Tibial nerve (tissue), 4 donors: ENCODE measurements at regions not wholly inside any gene's neighbourhood (a gene's known extent, or its start where the extent isn't known, plus 50 kb on each side); places are given as distances from the start of the nearest gene placed in this dataset.

Source experiments
- DNase-seq, 2 donors: peaks; one replicate each; pipeline ENCODE4 v3.0.0-alpha.2; 2019; ENCODE audit warnings: low spot score in 2 of 2
- H3K27ac ChIP-seq, 4 donors: fragments of 200-600 bp; sonication (generic) in 3 of 4; one replicate each; pipeline ENCODE4 v1.5.1; 2017 to 2019; ENCODE audit warnings: mild to moderate bottlenecking in 1 of 4
- H3K27me3 ChIP-seq, 2 donors: fragments of 200-600 bp; sonication (generic) in 1 of 2; one replicate each; pipeline versions ENCODE4 v1.5.1 to v1.6.0; 2017 to 2019
- H3K36me3 ChIP-seq, 3 donors: fragments of 200-600 bp; sonication (generic); one replicate each; pipeline ENCODE4 v1.5.1; 2018 to 2019
- H3K4me1 ChIP-seq, 4 donors: fragments of 200-600 bp; sonication (generic) in 3 of 4; one replicate each; pipeline ENCODE4 v1.5.1; 2017 to 2019
- H3K4me3 ChIP-seq, 4 donors: fragments of 200-600 bp; sonication (generic) in 3 of 4; one replicate each; pipeline ENCODE4 v1.5.1; 2017 to 2019; ENCODE audit warnings: mild to moderate bottlenecking in 1 of 4, moderate library complexity in 1 of 4
- H3K9me3 ChIP-seq, 4 donors: fragments of 200-600 bp; sonication (generic) in 3 of 4; one replicate each; pipeline ENCODE4 v1.5.1; 2017 to 2019
- CTCF ChIP-seq, 5 experiments: fragments of 200-600 bp in 3 of 5; fragments of 450-650 bp in 2 of 5; sonication (generic) in 3 of 5; IDR thresholded peaks; one replicate each; pipeline ENCODE4 v1.5.1; 2016 to 2019; ENCODE audit warnings: antibody characterized with exemption in 5 of 5, mild to moderate bottlenecking in 3 of 5, moderate library complexity in 2 of 5
- EP300 ChIP-seq, 2 donors: sonication (generic); formaldehyde crosslinking; IDR thresholded peaks; one replicate each; pipeline ENCODE4 v1.6.1; 2017; ENCODE audit warnings: antibody characterized with exemption in 2 of 2, mild to moderate bottlenecking in 1 of 2
- POLR2A ChIP-seq, 2 donors: fragments of 450-650 bp; IDR thresholded peaks; one replicate each; pipeline ENCODE4 v1.6.1; 2017; ENCODE audit warnings: antibody characterized with exemption in 2 of 2, mild to moderate bottlenecking in 2 of 2, moderate library complexity in 2 of 2
- WGBS, 2 donors: methylation state at CpG; one replicate each; pipeline ENCODE4 v1.1.5; 2018; 5-methylcytosine and 5-hydroxymethylcytosine counted together

- no peak for DNase-seq
- no peak for TF ChIP-seq CTCF (IDR thresholded peaks at IDR 0.05)
- TF ChIP-seq POLR2A (IDR thresholded peaks at IDR 0.05): no peak
- TF ChIP-seq EP300 (IDR thresholded peaks at IDR 0.05): no peak
- Histone ChIP-seq H3K27me3 (no peaks in the 10 kb centered on the region), H3K36me3 (no peaks in the 10 kb centered on the region), H3K9me3 (no peaks in the 10 kb centered on the region), H3K27ac (no peak overlapping the region), H3K4me3 (no peak overlapping the region), H3K4me1 (peaks cover 0 to 19% (median 10%) of the 10 kb centered on the region in 4 donors)
- WGBS, 2 donors: 85 to 87% methylated on average over 3 of the region's 3 CpGs
Measured at GRCh38 chr1:228835911-228836310, 100.6 kb downstream of the RHOU start.

- H3K9me3 ChIP-seq: no peaks in the 10 kb centered on the region
- no peaks in the 10 kb centered on the region for H3K36me3 ChIP-seq
- peak overlapping the region in 1 of 4 donors; percentile 68 for H3K27ac ChIP-seq
- WGBS, 2 donors: 64% methylated on average over 3 of the region's 3 CpGs
- no peak for DNase-seq
- no peak for TF ChIP-seq EP300 (IDR thresholded peaks at IDR 0.05)
- TF ChIP-seq POLR2A (IDR thresholded peaks at IDR 0.05): no peak
- no peak for TF ChIP-seq CTCF (IDR thresholded peaks at IDR 0.05)
- H3K27me3 ChIP-seq: no peaks in the 10 kb centered on the region
- no peak overlapping the region for H3K4me3 ChIP-seq
- peaks cover 0 to 19% (median 10%) of the 10 kb centered on the region in 4 donors for H3K4me1 ChIP-seq
Measured at GRCh38 chr1:228836427-228836826, 101.1 kb downstream of the RHOU start.

- DNase-seq: no peak
- H3K4me3 ChIP-seq: no peak overlapping the region
- WGBS, 2 donors: 95 to 96% methylated on average over 8 of the region's 8 CpGs
- TF ChIP-seq CTCF (IDR thresholded peaks at IDR 0.05): no peak
- no peak for TF ChIP-seq EP300 (IDR thresholded peaks at IDR 0.05)
- no peak for TF ChIP-seq POLR2A (IDR thresholded peaks at IDR 0.05)
- H3K36me3 ChIP-seq: no peaks in the 10 kb centered on the region
- no peaks in the 10 kb centered on the region for H3K9me3 ChIP-seq
- peak overlapping the region in 2 of 4 donors; percentile 68 to 82 for H3K27ac ChIP-seq
- H3K4me1 ChIP-seq: peaks cover 0 to 19% (median 10%) of the 10 kb centered on the region in 4 donors
- H3K27me3 ChIP-seq: no peaks in the 10 kb centered on the region
Measured at GRCh38 chr1:228837032-228837431, 101.8 kb downstream of the RHOU start.

- no peak for TF ChIP-seq POLR2A (IDR thresholded peaks at IDR 0.05)
- TF ChIP-seq EP300 (IDR thresholded peaks at IDR 0.05): peak in 1 of 2 donors; percentile 73
- no peak for TF ChIP-seq CTCF (IDR thresholded peaks at IDR 0.05)
- Histone ChIP-seq H3K4me3 (no peak overlapping the region), H3K9me3 (peaks cover 0 to 10% (median 0%) of the 10 kb centered on the region in 4 donors), H3K27me3 (no peaks in the 10 kb centered on the region), H3K36me3 (no peaks in the 10 kb centered on the region), H3K27ac (peak overlapping the region in 3 of 4 donors; percentile 68 to 82 (median 71)), H3K4me1 (peaks cover 0 to 19% (median 10%) of the 10 kb centered on the region in 4 donors)
- DNase-seq: peak; percentile 26 to 76
- 42% methylated on average over 11 of the region's 11 CpGs for WGBS, 2 donors
Measured at GRCh38 chr1:228837817-228838716, 102.8 kb downstream of the RHOU start.
